Thyroid gland (tissue), 4 donors: ENCODE measurements at regions not wholly inside any gene's neighbourhood (a gene's known extent, or its start where the extent isn't known, plus 50 kb on each side); places are given as distances from the start of the nearest gene placed in this dataset.

Experiments
- DNase-seq, 2 donors: peaks; one replicate each; pipeline ENCODE4 v3.0.0-alpha.2; 2019
- H3K27ac ChIP-seq, 3 donors: fragments of 200-600 bp; sonication (generic); 1 replicate in 2 of 3; 2 replicates in 1 of 3; pipeline ENCODE4 v1.5.1; 2016 to 2019; ENCODE audit warnings: mild to moderate bottlenecking in 1 of 3, moderate library complexity in 1 of 3
- H3K27me3 ChIP-seq: fragments of 200-600 bp; sonication (generic); one replicate; pipeline ENCODE4 v1.5.1; 2019
- H3K36me3 ChIP-seq, 2 donors: fragments of 200-600 bp; sonication (generic); one replicate each; pipeline ENCODE4 v1.5.1; 2016 to 2019
- H3K4me1 ChIP-seq, 2 donors: fragments of 200-600 bp; sonication (generic); one replicate each; pipeline ENCODE4 v1.5.1; 2017 to 2019
- H3K4me3 ChIP-seq, 3 donors: fragments of 200-600 bp; sonication (generic); replicated peaks in 1 of 3; 1 replicate in 2 of 3; 2 replicates in 1 of 3; pipeline ENCODE4 v1.5.1; 2016; ENCODE audit warnings: mild to moderate bottlenecking in 1 of 3
- H3K9me3 ChIP-seq: fragments of 200-600 bp; sonication (generic); one replicate; pipeline ENCODE4 v1.5.1; 2017
- POLR2A ChIP-seq, 2 donors: fragments of 450-650 bp; IDR thresholded peaks; one replicate each; pipeline ENCODE4 v1.6.1; 2017; ENCODE audit warnings: antibody characterized with exemption in 2 of 2, mild to moderate bottlenecking in 2 of 2, moderate library complexity in 1 of 2
- WGBS, 2 donors: methylation state at CpG; one replicate each; pipeline ENCODE4 v1.1.5; 2017; 5-methylcytosine and 5-hydroxymethylcytosine counted together
- intact Hi-C: fragments of 100-400 bp; cut with DNase I; formaldehyde crosslinking; loops from one replicate; pipeline ENCODE4 v1.15.1; 2023
- TF ChIP-seq, protein P1 (sequence below), 6 experiments: fragments of 200-600 bp in 3 of 6; fragments of 450-650 bp in 3 of 6; sonication (generic) in 3 of 6; IDR thresholded peaks; one replicate each; pipeline ENCODE4 v1.5.1; 2016 to 2019; ENCODE audit warnings: antibody characterized with exemption in 6 of 6, mild to moderate bottlenecking in 2 of 6, inconsistent platforms in 1 of 6, moderate library complexity in 1 of 6

DNA sequence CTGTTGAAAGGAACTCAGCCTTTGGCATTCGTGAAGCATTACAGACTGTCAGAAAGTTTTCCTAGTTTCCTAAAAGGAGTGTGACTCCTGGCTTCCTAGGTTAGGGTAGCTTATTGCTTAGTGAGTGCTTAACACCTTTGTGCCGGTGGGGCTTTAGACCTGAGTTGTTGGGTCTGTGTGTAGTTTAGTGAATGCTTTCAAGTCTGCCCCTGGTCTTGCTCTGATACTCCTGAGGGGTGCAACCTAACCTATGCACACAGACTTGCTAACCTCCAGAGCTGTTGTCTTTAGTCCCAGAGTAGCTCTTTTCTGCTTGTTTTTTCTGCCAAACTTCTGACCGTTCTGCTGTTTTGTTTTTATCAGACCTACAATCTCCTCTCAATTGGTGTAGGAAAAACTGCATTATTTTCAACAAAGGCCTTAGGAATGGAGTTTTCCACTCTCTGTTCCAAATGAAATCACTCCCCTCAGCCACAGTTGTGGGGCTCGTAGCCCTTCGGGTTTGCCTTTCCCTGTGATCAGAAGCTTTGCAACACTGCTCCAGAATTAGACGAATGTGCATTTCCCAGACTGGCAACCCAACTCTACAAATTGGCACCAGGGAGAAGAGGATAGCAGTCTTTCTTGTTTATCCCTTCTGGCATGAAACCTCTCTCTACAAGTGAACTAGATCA lies 1399.1 kb upstream of the PCDH7 start:
- TF ChIP-seq, protein P1, sequence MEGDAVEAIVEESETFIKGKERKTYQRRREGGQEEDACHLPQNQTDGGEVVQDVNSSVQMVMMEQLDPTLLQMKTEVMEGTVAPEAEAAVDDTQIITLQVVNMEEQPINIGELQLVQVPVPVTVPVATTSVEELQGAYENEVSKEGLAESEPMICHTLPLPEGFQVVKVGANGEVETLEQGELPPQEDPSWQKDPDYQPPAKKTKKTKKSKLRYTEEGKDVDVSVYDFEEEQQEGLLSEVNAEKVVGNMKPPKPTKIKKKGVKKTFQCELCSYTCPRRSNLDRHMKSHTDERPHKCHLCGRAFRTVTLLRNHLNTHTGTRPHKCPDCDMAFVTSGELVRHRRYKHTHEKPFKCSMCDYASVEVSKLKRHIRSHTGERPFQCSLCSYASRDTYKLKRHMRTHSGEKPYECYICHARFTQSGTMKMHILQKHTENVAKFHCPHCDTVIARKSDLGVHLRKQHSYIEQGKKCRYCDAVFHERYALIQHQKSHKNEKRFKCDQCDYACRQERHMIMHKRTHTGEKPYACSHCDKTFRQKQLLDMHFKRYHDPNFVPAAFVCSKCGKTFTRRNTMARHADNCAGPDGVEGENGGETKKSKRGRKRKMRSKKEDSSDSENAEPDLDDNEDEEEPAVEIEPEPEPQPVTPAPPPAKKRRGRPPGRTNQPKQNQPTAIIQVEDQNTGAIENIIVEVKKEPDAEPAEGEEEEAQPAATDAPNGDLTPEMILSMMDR (IDR thresholded peaks at IDR 0.05) = no peak
- no peak for TF ChIP-seq POLR2A (IDR thresholded peaks at IDR 0.05)
- Histone ChIP-seq H3K9me3 (no peaks in the 10 kb centered on the region), H3K4me1 (peaks cover 3 to 4% of the 10 kb centered on the region in 2 donors), H3K27ac (peak overlapping the region in 2 of 3 donors; percentile 51 to 83), H3K27me3 (no peaks in the 10 kb centered on the region), H3K36me3 (no peaks in the 10 kb centered on the region), H3K4me3 (no peak overlapping the region)
- peak in 1 of 2 donors; percentile 9 for DNase-seq
- intact Hi-C loops = no loop called here
- WGBS, 2 donors = 17 to 24% methylated on average over 6 of the region's 6 CpGs

DNA sequence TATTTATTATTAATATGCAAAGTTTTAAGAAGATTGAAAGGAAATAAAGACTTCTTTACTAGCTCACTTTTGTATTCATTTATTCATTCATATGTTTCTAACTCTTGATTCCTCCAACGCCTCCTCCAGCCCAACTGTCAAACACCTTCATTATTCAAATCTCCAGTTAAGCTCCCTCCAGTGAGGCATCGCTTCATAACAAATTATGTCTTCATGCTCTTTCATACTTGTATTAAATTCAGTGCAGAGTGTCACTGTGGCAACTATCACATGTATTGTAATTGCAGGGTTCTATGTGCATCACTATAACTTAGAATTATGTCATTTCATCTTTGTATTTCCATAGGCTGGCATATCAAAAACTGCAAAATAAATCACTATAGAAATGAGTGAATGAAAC lies 1394.2 kb upstream of the PCDH7 start:
- no peaks in the 10 kb centered on the region for H3K27me3 ChIP-seq
- H3K4me3 ChIP-seq = no peak overlapping the region
- DNase-seq = no peak
- WGBS, 2 donors = 67 to 96% methylated on average over 2 of the region's 2 CpGs
- peaks cover 0 to 4% of the 10 kb centered on the region in 2 donors for H3K4me1 ChIP-seq
- H3K36me3 ChIP-seq = no peaks in the 10 kb centered on the region
- TF ChIP-seq, protein P1 (IDR thresholded peaks at IDR 0.05) = no peak
- no peak for TF ChIP-seq POLR2A (IDR thresholded peaks at IDR 0.05)
- no peak overlapping the region for H3K27ac ChIP-seq
- intact Hi-C loops = no loop called here
- no peaks in the 10 kb centered on the region for H3K9me3 ChIP-seq

DNA sequence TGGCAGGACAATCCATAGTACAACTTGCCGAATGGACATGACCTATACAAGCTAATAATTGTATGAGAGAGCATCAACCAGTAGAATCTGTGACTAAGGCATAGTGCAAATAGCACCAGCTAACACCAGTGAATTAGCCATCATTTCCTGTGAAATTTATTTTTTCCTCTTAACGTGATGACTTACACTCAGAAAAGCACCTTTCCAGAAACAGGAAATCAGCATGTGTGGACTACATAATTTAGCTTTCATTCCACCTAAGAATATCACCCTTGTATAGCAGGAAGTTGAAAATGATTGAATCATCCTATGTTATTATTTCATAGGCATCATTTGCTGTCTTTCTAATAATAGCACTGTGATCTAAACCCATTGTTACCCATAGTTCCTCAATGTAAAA lies 1393.4 kb upstream of the PCDH7 start:
- H3K27me3 ChIP-seq = no peaks in the 10 kb centered on the region
- no peaks in the 10 kb centered on the region for H3K9me3 ChIP-seq
- H3K27ac ChIP-seq = no peak overlapping the region
- WGBS, 2 donors = 71 to 77% methylated on average over 2 of the region's 2 CpGs
- DNase-seq = no peak
- TF ChIP-seq, protein P1 (IDR thresholded peaks at IDR 0.05) = no peak
- TF ChIP-seq POLR2A (IDR thresholded peaks at IDR 0.05) = no peak
- no peaks in the 10 kb centered on the region for H3K4me1 ChIP-seq
- H3K4me3 ChIP-seq = no peak overlapping the region
- intact Hi-C loops = no loop called here
- no peaks in the 10 kb centered on the region for H3K36me3 ChIP-seq

DNA sequence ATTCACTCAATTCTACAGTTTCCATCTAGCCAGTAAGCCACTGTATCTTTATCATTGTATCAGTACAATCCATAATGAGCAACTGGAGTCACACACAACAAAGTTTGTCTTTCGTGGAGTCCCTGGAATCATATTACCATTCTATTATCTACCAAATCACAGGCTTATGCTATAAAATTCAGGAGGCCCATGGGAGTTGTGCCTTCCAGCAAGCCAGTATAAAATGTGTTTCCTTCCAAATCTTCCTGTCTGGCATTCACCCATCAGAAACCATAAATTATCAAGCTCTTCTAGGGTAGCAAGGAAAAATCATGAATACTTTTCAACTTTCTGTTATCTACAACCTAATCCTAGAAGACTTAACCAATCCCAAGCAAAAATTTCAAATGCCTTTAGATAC lies 1383.3 kb upstream of the PCDH7 start:
- no peak for TF ChIP-seq POLR2A (IDR thresholded peaks at IDR 0.05)
- TF ChIP-seq, protein P1 (IDR thresholded peaks at IDR 0.05) = no peak

DNA sequence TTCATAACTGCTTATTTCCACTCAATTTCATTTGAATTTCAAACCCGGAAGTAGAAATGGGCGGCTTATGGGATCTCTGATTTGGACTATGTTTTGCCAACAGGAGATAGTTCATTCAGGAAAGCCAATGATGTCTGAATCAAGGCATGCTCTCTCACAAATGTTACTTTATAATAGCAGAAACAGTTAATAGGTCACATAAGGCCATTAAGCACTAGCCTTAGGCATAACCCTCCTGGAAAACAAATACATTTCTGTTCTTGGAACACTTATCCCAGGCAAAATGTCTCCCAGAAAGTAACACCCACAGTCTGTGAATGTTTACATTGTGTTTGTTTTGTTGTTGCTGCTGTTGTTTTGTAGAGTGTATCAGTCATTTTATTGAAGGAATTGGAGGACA lies 1347.2 kb upstream of the PCDH7 start:
- WGBS, 2 donors = 94% methylated on average over 2 of the region's 2 CpGs
- Histone ChIP-seq H3K4me3 (no peak overlapping the region), H3K27ac (no peak overlapping the region), H3K4me1 (no peaks in the 10 kb centered on the region), H3K36me3 (no peaks in the 10 kb centered on the region), H3K27me3 (no peaks in the 10 kb centered on the region), H3K9me3 (no peaks in the 10 kb centered on the region)
- intact Hi-C loops = no loop called here
- no peak for DNase-seq
- no peak for TF ChIP-seq POLR2A (IDR thresholded peaks at IDR 0.05)
- TF ChIP-seq, protein P1 (IDR thresholded peaks at IDR 0.05) = no peak

More for the DNA sequence above, 1383.3 kb upstream of the PCDH7 start:
- intact Hi-C loops = no loop called here
- Histone ChIP-seq H3K36me3 (no peaks in the 10 kb centered on the region), H3K9me3 (no peaks in the 10 kb centered on the region), H3K4me1 (no peaks in the 10 kb centered on the region), H3K27me3 (no peaks in the 10 kb centered on the region), H3K27ac (no peak overlapping the region), H3K4me3 (no peak overlapping the region)
- no peak for DNase-seq
- WGBS, 2 donors = 46 to 63% methylated on average over 1 of the region's 1 CpG
